DMS53 treated with DMSO at 0.1 percent for 48 hours (cell line): ENCODE measurements at regions not wholly inside any gene's neighbourhood (a gene's known extent, or its start where the extent isn't known, plus 50 kb on each side); places are given as distances from the start of the nearest gene placed in this dataset.

Source experiments
- DNase-seq: peaks from one replicate; lab custom pipeline; 2025; ENCODE audit not compliant: unreplicated experiment; lab: John Stamatoyannopoulos, UW

GRCh38 chr22:48187356-48187755 lies 1424.9 kb downstream of the TBC1D22A start:
- no peak for DNase-seq

GRCh38 chr22:48186146-48186790 lies 1423.8 kb downstream of the TBC1D22A start:
- no peak for DNase-seq

- DNase-seq: no peak
Measured at GRCh38 chr22:48185071-48186055, 1422.9 kb downstream of the TBC1D22A start.

GRCh38 chr22:48182846-48183805 lies 1420.7 kb downstream of the TBC1D22A start:
- no peak for DNase-seq

GRCh38 chr22:48182031-48182430 lies 1419.6 kb downstream of the TBC1D22A start:
- DNase-seq: no peak

- no peak for DNase-seq
Measured at GRCh38 chr22:48181263-48181955, 1419.0 kb downstream of the TBC1D22A start.

- DNase-seq: no peak
Measured at GRCh38 chr22:48180631-48181030, 1418.2 kb downstream of the TBC1D22A start.

GRCh38 chr22:48179571-48180546 lies 1417.4 kb downstream of the TBC1D22A start:
- no peak for DNase-seq

GRCh38 chr22:48178536-48178935 lies 1416.1 kb downstream of the TBC1D22A start:
- no peak for DNase-seq

- no peak for DNase-seq
Measured at GRCh38 chr22:48177631-48178030, 1415.2 kb downstream of the TBC1D22A start.

- no peak for DNase-seq
Measured at GRCh38 chr22:48175721-48176120, 1413.3 kb downstream of the TBC1D22A start.

- no peak for DNase-seq
Measured at GRCh38 chr22:48173773-48174160, 1411.3 kb downstream of the TBC1D22A start.

- no peak for DNase-seq
Measured at GRCh38 chr22:48173061-48173772, 1410.8 kb downstream of the TBC1D22A start.

- no peak for DNase-seq
Measured at GRCh38 chr22:48171271-48171691, 1408.8 kb downstream of the TBC1D22A start.

- DNase-seq: no peak
Measured at GRCh38 chr22:48169227-48169626, 1406.8 kb downstream of the TBC1D22A start.

GRCh38 chr22:48167238-48167637 lies 1404.8 kb downstream of the TBC1D22A start:
- no peak for DNase-seq

- DNase-seq: no peak
Measured at GRCh38 chr22:48161298-48161697, 1398.8 kb downstream of the TBC1D22A start.

GRCh38 chr22:48157676-48158075 lies 1395.2 kb downstream of the TBC1D22A start:
- DNase-seq: no peak
